NCI-H2107 treated with DMSO at 0.1 percent for 48 hours (cell line): ENCODE measurements at regions not wholly inside any gene's neighbourhood (a gene's known extent, or its start where the extent isn't known, plus 50 kb on each side); places are given as distances from the start of the nearest gene placed in this dataset.

ENCODE experiments used
- DNase-seq: peaks from one replicate; lab custom pipeline; 2025; ENCODE audit not compliant: unreplicated experiment; lab: John Stamatoyannopoulos, UW

DNA sequence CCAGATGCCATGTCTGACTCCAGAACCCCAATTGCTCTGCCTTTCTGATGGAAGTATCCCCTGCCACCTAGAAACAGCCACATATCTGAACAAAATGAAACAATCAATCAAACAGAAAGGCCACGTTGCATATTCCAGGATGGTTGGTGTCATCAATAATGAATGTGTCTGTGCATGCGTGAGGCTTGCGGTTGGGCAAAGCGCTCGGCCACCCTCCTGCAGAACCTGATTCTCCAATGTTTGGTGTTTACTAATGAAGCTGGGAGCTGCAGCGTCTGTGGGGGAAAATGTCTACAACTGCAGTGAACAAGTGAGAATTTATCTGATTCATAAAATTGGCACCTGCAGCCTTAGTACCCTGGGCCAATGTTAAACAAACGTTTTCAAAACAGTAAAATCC is 121.2 kb upstream of the ADARB2 start:
- no peak for DNase-seq

GRCh38 chr10:1858048-1858447 is 120.7 kb upstream of the ADARB2 start:
- DNase-seq, result no peak

GRCh38 chr10:1855911-1856310 is 118.6 kb upstream of the ADARB2 start:
- DNase-seq, result no peak

DNA sequence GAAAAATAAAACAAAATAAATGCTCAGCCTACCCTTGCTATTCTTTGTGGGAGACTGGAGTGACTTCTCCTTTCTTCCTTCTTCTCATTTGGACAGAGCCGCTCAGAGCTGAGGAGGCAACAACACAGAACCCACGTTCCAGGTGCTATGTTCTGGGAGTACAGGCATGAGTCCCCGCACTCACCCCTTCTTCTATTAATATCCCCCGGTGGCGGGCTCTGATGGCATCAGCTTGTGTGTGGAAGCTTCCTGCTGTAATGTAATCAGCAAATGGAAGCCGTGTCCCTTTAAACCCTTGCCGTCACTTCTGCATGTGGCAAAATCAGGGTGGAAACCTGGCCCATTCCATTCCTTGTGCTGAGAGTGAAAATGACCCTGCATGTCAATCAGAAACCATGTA is 116.9 kb upstream of the ADARB2 start:
- no peak for DNase-seq

GRCh38 chr10:1853801-1854200 is 116.5 kb upstream of the ADARB2 start:
- no peak for DNase-seq

DNA sequence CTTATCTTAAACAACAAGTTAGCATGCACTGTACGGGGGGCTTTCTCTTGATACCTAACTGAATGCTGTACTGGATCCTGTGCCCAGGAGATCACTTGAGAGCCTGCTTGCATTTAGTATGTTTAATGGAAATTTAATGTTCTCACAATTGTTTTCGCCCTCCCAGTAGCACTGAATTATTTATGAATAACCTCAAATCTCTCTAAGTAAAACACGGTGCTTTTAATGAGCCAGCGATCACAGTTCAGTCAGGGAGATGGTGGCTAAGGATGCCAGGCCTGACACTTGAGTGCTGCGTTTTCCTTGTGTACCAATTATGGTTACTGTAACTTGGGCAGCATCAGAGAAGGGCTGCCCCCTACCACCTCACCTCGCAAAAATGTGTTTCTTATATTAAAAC is 115.5 kb upstream of the ADARB2 start:
- DNase-seq, result no peak

DNA sequence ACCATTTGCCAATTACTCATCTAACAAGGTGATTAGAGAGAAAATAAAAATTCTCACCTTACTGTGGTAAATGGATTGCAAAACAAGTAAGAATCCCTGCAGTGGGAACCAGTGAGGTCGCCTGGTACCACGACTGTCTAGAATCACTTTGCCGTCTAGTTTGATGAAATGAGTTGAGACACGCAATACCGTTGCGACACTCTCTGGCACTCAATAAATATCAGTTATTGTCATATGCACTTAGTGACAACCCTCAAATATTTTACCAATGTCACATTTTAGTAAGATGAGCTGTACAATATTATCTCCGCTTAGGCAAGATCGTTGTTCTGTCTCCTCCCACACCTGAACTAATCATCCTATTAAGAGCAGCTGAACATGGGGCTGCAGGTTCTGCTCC is 114.4 kb upstream of the ADARB2 start:
- no peak for DNase-seq

GRCh38 chr10:1850971-1851527 is 113.7 kb upstream of the ADARB2 start:
- no peak for DNase-seq

GRCh38 chr10:1847361-1847760 is 110.0 kb upstream of the ADARB2 start:
- DNase-seq, result no peak

DNA sequence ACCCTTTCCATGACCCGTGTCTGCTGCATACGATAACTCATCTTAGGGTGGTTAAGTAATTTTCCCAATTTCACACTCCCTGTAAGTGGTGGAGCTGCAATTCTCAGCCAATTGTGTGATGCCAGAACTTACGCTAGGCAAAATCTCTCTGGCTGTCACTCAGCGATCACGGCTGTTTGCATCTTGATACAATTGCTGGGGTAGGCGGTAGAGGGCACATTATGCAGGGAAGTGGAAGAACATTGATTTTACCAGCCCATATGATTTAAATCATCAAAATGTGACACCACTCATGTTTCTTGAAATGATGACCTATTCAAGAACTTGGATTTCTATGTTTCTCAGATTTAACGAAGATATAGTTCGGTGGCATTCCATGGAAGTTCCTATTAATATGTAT is 108.7 kb upstream of the ADARB2 start:
- no peak for DNase-seq

DNA sequence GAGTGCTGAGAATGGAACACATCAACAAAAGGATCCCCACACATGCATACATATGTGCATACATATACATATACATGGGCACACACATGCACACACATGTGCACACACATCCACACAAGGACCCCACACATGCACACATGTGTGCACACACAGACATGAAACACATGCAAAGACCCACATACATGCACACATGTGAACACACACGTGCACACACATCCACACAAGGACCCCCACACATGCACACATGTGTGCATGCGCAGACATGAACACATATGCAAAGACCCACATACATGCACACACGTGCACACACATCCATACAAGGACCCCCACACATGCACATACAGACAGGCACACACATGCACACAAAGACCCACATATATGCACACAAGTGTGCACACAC is 104.4 kb upstream of the ADARB2 start:
- no peak for DNase-seq

GRCh38 chr10:1829712-1830111 is 92.4 kb upstream of the ADARB2 start:
- peak; percentile 2 for DNase-seq

GRCh38 chr10:1824928-1825327 is 87.6 kb upstream of the ADARB2 start:
- peak; percentile 7 for DNase-seq

DNA sequence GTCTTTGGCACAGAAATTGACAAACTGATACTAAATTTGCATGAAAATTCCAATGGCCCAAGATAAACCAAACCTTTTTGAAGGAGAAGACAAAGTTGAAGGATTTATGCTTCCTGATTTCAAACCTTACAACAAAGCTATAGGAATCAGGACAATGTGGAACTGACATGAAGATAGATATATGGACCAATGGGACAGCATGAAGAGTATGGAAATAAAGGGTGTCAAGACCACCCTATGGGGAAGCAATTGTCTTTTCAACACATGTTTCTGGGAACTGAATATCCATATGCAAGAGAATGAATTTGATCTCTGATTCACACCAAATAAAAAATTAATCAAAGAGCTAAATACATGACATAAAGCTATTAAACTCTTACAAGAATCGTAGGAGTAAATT is 77.2 kb upstream of the ADARB2 start:
- DNase-seq, result no peak

DNA sequence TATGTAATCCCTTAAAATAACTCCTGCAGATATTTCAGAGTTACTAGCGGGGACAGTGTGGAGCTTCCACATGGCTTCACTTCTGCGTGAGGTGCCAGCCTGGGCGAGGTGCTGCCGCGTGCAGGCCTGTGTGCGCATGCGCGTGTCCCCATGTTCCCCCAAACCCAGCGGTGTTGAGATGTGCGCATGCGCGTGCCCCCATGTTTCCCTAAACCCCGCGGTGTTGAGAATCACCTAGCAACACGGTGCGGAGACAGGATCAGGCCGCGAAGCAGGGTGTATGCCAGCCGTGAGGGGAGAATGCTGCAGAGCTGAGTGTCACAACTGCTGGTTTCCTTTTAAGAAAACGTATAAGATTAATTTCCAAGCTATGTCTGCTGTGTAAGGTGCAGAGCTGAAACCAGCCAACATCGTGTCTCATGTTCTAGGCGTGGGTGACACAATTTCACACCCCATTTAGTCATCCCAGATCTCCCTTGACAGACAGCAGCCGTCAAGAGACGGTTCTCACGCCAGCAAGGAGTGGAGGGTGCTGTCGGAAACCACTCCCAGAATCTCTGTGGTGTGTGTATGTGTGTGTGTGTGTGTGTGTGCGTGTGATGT is 71.9 kb upstream of the ADARB2 start:
- DNase-seq, result no peak

- DNase-seq, result no peak
These were observed 70.6 kb upstream of the ADARB2 start for GRCh38 chr10:1807924-1808323.

GRCh38 chr10:1807196-1807595 is 69.9 kb upstream of the ADARB2 start:
- no peak for DNase-seq

- DNase-seq, result no peak
These were observed 65.1 kb upstream of the ADARB2 start for GRCh38 chr10:1802413-1802812.

DNA sequence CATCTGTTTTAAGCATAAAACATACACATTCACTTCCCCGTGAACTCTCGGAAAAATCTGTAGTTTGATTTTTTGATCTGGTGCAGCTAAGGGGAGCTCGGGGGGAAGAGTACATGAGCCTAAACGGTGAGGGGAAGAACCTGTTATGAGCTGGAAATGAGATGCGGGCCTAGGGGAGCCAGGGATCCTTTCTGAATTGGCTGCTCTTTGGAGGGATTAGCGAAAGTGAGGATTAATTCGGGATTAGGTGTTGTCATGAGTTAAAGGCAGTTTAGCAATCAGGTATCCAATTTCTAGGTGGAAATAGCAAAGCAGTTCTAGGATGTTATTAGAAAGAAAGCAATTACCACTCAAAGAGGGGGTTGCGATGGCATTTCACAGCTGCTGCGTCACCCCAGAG is 51.1 kb upstream of the ADARB2 start:
- no peak for DNase-seq
